ENCODE measurements at regions not wholly inside any gene's neighbourhood (a gene's known extent, or its start where the extent isn't known, plus 50 kb on each side); places are given as distances from the start of the nearest gene placed in this dataset.

- Histone ChIP-seq H4K20me1 (ENCODE audit: control insufficient read depth, insufficient read depth) (no peaks in the 10 kb centered on the region), H3K27ac (ENCODE audit: control insufficient read depth, insufficient read depth) (no peak overlapping the region), H3K9me3 (replicated peaks; ENCODE audit: control insufficient read depth, insufficient read depth, low read length) (no peaks in the 10 kb centered on the region), H3K79me2 (ENCODE audit: control insufficient read depth, insufficient read depth, low read length) (no peaks in the 10 kb centered on the region), H3K36me3 (ENCODE audit: control insufficient read depth in 2 of 2, insufficient read depth in 2 of 2, low read length in 1 of 2) (no peaks in the 10 kb centered on the region), H3K4me3 (no peak overlapping the region), H3K4me1 (ENCODE audit: control insufficient read depth, insufficient read depth, low read length) (no peaks in the 10 kb centered on the region), H3K4me2 (ENCODE audit: control insufficient read depth, insufficient read depth) (no peak overlapping the region), H3K27me3 (replicated peaks in 1 of 2; ENCODE audit: control insufficient read depth in 2 of 2, insufficient read depth in 2 of 2, low read length in 1 of 2) (no peaks in the 10 kb centered on the region), H2AFZ (ENCODE audit: control insufficient read depth, low read depth, low read length) (no peak overlapping the region), H3K9ac (ENCODE audit: control insufficient read depth, insufficient read depth, low read length) (no peak overlapping the region)
- FAIRE-seq (no peak), ATAC-seq (no peak), DNase-seq (ENCODE audit: low read depth, low spot score) (no peak)
- ChIA-PET SMC1A (ENCODE audit: uncharacterized antibody, unreplicated experiment) (no interaction called here), CTCF (no interaction called here), POLR2A (no interaction called here), RAD21 (ENCODE audit: unreplicated experiment) (no interaction called here)
- TF ChIP-seq PML (IDR thresholded peaks at IDR 0.05; ENCODE audit: low read length) (no peak), RFX5 (IDR thresholded peaks at IDR 0.05; ENCODE audit: low read depth, low read length) (no peak), SREBF2 (IDR thresholded peaks at IDR 0.05; ENCODE audit: low read length) (no peak), ZBTB40 (IDR thresholded peaks at IDR 0.05; ENCODE audit: borderline replicate concordance) (no peak), CBFB (IDR thresholded peaks at IDR 0.05; ENCODE audit: low read depth) (no peak), MAX (IDR thresholded peaks at IDR 0.05; ENCODE audit: low read depth, low read length) (no peak), TCF3 (IDR thresholded peaks at IDR 0.05; ENCODE audit: borderline replicate concordance, insufficient read depth, low read depth, low read length) (no peak), IRF5 (IDR thresholded peaks at IDR 0.05; ENCODE audit: borderline replicate concordance) (no peak), ATF2 (IDR thresholded peaks at IDR 0.05; ENCODE audit: low read length) (no peak), CBX3 (IDR thresholded peaks at IDR 0.05; ENCODE audit: borderline replicate concordance, low read depth) (no peak), SUPT20H (IDR thresholded peaks at IDR 0.05; ENCODE audit: borderline replicate concordance, control insufficient read depth, low read depth, low read length) (no peak)
- BruUV-seq (replicated peaks): no TSS peak
- 2% methylated on average over 6 of the region's 6 CpGs for WGBS (ENCODE audit: insufficient coverage, insufficient replicate concordance, low lambda C conversion rate, missing lambda C conversion rate)
- intact Hi-C loops (cut with micrococcal nuclease; ENCODE audit: unreplicated experiment) (no loop called here), in situ Hi-C loops (cut with MboI) (no loop called here)
Measured at GRCh38 chr12:127268706-127269425, 998.1 kb upstream of the TMEM132C start.
